ENCODE measurements at regions not wholly inside any gene's neighbourhood (a gene's known extent, or its start where the extent isn't known, plus 50 kb on each side); places are given as distances from the start of the nearest gene placed in this dataset.

DNA sequence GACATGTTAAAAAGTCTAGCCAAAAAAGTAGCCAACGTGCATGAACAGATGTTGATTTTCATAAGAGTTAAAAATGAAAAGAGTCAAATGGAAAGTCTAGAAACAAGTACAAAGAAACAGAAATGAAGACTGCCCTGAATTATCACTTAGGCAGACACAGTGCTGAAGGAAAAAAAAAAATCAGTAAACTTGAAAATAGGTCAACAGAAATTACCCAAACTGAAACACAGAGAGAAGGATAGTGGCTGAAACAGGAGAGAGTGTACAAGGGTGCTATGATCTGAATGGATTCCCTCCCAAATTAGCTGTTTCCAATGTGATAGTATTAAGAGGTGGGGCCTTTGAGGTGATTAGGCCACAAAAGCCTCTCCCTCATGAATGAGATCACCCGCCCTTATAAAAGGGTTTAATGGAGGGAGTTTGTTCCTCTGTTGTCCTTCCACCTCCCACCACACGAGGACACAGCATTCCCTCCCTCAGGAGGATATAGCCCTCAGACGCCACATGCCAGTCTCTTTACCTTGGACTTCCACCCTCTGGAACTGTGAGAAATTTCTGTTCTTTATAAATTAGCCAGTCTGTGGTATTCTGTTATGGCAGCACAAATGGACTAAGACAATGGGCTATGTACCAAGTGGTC, 249.7 kb downstream of the AHR start:
- DNase-seq (ENCODE audit: extremely low read depth, low read depth): no peak
- TF ChIP-seq CTCF (IDR thresholded peaks at IDR 0.05; ENCODE audit: low read depth, low read length): no peak

DNA sequence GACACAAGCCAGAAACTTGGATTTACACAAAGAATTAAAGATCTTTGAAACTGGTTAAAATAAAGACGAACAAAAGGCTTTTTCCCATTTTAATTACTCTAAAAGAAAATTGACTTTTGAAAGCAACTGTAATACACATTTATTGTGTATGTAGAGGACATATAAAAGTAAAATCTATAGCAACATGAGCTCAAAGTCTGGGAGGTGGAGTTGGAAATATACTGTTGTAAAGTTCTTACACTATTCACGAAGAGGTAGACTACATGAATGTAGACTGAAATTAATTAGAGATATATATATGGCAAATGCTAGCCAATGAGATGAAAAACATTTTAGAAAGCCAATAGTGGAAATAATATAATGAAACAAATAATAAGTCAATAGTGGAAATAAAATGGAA, 251.0 kb downstream of the AHR start:
- no peak for DNase-seq (ENCODE audit: extremely low read depth, low read depth)
- no peak for TF ChIP-seq CTCF (IDR thresholded peaks at IDR 0.05; ENCODE audit: low read depth, low read length)

DNA sequence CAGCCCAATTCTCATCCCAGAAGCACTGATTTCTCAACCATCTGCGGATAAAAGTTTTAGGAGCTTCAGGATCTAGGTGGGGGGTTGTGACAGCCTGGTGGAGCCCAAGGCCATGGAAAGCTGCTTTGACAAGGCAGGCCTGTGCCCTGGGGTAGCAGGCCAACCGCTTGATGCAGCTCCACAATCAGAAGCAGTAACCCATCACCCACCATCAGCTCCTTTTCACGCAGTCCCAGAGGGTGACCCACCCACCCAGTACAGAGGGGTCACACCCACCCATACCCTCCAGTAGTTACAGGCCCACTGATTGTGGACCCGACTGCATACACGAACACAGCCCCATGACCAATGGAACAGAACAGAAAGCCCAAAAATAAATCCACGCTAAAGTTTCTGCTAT, 253.9 kb downstream of the AHR start:
- DNase-seq (ENCODE audit: extremely low read depth, low read depth): no peak
- no peak for TF ChIP-seq CTCF (IDR thresholded peaks at IDR 0.05; ENCODE audit: low read depth, low read length)

DNA sequence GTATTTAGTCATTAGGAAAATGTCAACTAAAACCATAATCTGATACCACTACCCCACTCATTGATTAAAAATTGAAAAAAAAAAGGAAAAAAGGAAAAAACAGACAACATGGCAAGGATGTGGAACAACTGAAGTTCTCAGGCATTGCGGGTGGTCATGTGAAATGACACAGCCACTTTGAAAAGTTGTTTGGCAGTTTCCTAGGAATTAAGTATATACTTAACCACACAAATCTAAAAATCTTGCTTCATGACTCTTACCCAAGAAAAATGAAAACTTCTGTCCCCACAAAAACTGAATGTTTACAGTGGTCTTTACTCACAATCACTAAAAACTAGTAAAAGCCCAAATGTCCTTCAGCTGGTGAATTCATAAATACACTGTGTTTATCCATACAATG, 254.5 kb downstream of the AHR start:
- no peak for DNase-seq (ENCODE audit: extremely low read depth, low read depth)
- no peak for TF ChIP-seq CTCF (IDR thresholded peaks at IDR 0.05; ENCODE audit: low read depth, low read length)

DNA sequence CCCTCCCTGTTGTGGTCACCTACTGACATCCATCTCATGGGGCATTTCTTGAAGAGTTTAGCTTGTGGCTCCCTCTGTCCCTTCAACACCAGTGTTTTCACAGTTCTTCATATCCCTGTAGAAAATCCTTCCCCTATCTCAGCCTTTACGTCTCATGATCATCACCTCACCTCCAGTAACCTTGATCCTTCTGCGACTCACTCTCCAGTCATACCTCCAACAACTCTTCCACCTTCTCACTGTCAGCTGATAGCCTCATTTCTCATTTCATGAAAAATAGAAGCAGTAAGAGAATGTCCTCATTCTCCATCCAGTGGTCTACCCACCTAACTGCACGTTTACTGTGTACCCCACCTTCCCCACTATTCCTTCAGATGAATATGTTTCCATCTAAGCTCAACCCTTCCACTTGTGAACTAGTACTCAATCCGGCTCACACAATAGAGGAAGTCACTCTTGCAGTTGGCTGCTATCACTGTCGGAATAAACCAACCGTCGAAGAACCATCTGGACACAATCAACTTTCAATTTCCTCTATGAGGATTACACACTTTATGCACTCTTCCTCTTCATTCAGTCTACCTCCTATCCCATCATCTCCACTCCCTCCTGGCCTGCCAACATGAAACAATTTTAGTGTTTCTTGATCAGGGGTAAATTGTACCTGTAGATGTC, 256.0 kb downstream of the AHR start:
- no peak for DNase-seq (ENCODE audit: extremely low read depth, low read depth)
- TF ChIP-seq CTCF (IDR thresholded peaks at IDR 0.05; ENCODE audit: low read depth, low read length): no peak

DNA sequence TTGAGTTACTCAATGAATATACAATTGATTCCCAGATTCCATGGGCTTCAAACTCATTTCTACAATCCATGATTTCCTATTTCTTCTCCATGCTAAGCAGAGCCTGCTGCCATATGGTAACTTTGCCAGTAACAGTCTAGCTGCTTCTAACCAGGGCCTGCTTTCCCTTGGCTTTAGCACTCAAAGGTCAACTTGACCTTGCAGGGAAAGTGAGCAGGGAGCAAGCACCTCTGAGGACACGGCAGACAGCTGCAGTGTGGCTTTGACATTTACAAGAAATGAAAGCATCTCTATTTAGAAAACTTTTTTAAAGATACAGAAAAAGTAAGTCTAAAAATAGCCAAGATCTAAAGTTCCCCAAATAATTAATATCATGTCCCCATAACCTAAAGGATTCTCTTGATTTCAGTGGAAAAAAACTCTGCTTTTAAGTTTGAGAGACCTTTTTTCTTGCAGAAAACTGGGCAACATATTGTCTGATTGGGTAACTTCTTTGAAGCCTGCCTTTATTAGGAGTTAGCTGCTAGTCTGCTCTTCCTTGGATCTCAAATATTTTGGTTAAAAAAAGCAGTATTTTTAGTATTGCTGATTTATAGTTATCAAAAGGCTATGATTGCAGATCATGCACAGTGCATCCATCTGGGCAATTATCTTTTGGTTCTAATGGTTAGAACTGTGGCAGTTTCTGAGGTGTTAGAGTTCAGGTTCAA, 257.9 kb downstream of the AHR start:
- DNase-seq (ENCODE audit: extremely low read depth, low read depth): no peak
- no peak for TF ChIP-seq CTCF (IDR thresholded peaks at IDR 0.05; ENCODE audit: low read depth, low read length)

GRCh38 chr7:17557251-17557671, 258.8 kb downstream of the AHR start:
- DNase-seq (ENCODE audit: extremely low read depth, low read depth): no peak
- no peak for TF ChIP-seq CTCF (IDR thresholded peaks at IDR 0.05; ENCODE audit: low read depth, low read length)
